NCI-H2107 (cell line): ENCODE measurements at regions not wholly inside any gene's neighbourhood (a gene's known extent, or its start where the extent isn't known, plus 50 kb on each side); places are given as distances from the start of the nearest gene placed in this dataset.

Experiments
- DNase-seq: peaks from one replicate; lab custom pipeline; 2025; lab: John Stamatoyannopoulos, UW

DNA sequence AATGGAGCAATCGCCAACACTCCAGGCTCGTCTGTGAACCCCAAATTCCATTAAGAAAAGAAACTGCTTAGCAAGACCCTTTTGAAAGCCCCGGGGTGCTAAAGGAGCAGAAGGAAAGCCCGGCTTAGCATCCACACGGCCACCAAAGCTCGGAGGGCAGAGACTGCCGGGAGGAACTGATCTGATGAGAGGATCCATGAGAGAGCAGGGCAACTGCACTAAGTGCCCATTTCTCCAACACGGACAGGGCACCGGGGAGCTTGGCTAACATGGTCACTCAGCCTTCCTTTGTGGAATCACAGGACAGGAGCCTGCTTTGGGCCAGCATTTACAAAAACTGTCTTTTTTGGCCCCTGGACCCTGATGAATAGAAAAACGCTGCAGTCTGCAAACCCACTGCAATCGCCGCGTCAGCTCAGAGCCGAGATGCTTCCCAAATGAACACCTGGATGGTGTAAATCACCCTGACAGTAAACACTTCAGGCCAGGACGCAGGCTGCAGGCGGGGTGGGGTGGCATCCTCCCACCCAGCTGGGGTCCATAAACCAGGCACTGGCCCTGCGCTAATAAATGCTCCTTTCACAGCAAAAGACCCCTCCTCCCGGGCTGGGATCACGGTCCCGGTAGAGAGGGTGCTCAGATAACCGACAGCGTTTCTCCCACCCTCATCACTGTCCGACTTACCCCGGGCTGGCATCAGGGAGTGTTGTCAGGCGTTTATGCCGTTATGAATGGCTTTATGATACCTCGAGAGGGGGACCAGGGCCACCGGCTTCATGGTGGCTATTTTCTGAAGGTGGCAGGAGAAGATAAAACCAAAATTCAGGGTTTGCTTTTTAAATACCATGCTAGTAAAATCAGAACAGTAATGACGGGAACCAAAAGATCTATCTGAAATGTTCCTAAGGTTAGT, 299.5 kb downstream of the IRF8 start:
- no peak for DNase-seq

DNA sequence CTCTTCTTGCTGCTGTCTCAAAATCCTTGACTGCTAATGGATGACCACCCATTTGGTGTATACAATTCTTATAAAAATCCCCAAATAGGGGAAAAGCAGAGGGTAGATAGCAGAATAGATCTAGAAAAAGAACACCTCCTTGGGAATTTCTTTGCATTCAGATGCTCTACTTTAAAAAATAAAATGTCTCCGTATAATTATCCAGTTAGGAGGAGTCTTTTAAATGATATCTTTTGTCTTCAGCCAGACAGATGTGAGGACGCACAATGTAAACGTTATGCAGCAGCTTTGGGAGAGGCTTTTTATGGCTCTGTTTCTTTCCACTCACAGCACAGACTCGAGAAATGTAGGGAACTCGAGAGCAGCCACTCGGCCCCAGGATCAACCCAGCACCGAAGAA, 300.2 kb downstream of the IRF8 start:
- no peak for DNase-seq

DNA sequence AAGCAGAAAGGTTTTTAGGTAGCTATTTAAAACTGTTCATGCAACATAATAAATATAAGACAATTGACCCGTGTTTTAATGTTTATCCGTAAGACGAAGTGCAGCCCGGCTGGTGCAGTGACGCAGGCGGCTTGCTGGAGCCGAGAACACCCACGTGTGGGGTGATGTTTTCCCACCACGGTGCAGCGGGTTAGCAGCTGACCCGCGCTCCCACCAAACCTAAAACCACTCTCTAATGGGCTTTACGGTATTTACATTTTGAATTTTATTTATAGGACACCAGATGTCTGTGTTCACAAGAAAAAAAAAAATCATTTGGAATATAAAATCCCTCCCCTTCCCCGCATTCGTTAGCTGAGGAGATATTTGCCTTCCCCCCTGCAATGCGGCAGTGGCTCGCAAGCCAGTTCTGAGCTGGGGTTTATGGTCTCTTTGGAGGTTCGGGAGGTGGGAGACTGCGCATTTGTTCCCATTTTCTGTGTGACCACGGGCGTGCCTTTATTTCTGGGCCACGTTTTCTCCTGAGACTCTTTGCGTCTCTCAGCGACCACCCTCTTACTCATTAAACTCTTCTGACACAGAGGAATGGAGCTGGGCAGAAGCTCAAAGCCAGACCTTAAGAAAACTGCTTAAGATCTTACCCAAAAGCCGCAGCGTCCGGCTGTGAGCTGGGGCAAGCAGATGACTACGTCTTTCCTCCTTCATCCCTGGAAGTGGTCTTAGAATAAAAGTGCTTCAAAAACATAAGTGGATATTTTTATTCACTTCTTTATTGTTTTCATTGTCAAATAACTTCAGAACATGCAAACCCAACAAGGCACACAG, 301.1 kb downstream of the IRF8 start:
- DNase-seq = no peak

DNA sequence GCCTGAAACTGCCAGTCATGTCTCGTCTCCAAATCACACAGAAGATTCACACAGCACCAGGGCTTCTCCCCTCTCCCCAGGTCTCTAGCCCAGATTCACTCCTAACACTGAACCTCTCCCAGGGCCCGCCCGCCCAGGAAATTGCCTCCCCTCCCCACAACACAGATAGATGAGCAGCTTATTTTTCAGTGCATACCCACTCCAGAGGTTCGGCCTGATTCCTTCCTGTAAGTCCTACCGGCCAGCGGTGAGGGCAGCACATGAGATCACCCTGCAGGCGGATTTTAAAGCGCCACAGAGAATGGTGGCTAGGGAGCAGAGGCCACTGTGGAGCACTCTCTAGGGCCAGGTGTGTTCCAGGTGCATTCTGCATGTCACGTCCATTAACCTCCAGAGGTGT, 301.8 kb downstream of the IRF8 start:
- no peak for DNase-seq

DNA sequence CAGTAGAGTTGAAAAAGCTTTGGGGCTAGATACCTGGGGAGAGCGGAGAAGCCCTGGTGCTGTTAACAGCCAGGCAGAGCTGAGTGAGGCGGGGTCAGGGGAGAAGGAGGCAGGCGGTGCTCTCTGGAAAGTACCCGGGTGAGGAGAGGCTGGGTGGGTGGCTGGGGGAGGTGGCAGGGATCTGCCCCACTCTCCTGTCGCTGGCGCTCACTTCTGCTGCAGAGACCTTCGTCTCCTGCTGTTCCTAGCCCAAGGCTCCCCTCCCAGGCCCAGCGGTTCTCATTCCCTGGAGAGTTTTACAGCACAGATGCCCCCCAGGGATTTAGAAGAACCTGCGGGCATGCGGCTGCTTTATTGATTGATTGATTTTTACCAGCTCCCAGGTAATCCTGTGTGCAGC, 302.8 kb downstream of the IRF8 start:
- DNase-seq = no peak

DNA sequence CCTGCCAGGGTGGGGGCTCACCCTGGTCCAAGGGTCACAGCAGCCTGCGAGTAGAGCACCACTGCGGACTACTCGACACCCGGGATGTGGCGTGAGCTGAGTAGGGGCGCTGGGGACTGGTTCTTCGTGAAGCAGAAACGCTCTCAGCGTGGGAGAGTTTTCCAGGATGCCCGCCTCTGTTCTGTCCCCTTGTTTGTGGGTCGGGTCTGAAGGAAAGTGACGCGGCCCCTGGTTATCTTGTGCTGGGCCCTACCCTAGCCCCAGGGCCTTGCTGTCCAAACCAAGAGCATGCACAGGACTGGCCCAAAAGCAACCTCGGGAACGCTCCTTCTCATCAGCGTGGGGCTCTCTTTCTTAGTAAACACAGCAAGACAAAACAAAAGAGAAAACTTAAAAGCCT, 303.3 kb downstream of the IRF8 start:
- DNase-seq = no peak

DNA sequence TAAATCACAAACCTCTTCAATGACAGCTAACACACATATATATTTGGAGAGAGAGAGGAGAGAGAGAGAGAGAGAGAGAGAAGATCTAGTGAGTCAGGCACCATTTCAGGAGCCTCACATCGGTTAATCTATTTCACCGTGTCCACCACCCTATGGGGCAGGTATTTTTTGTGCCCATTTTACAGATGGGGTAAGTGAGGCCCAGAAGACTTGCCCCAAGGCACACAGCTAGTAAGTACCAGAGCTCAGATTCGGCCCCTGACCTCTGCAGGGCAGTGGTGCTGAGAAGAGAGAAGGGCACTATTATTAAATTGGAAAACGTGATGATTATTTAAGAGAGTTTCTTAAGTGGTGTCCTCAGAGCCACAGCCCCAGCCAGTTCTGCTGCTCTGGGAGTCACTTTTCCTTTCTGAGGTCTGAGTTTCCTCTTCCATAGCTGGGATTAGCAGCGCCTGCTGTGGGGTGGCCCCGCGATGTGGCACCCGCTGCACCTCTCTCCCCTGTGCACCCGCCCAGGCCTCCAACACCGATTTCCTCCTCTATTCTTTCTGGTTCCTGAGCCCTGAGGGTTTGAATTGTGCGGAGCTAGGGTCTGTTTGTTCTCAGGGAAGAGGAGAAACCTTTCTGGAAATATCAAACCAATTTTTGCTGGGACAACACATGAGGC, 303.9 kb downstream of the IRF8 start:
- DNase-seq = no peak

DNA sequence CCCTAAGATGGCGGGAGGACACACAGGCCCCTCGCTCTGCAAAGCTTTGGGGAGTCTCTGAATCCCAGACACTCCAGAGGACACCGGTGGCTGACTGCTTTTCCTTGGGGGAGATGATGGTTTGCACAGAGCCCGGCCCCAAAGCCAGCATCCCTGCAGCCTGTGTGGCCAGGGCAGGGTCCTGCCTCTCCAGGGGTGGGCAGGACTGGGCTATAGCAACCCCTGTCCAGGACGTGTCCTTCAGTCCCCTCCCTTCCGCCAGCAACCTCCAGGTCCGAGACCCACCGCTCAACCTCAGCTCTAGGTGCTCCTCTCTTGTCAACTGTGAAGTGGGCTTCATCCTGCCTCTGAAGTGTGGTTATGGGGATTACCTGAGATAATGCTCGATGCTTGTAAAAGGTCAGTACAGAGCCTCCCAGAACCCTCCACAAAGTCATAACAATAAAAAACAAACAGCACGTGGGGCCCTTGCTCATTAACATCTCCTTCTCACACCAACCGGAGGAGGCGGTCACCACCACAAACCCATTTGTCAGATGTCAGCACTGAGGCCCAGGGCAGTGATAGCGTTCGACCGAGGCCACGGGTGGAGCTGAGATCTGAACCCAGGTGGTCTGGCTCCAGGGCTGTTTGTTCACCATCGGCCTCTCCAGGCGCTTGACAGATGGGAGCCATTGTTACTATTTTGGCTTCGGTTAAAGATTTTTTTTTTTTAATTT, 304.8 kb downstream of the IRF8 start:
- no peak for DNase-seq

DNA sequence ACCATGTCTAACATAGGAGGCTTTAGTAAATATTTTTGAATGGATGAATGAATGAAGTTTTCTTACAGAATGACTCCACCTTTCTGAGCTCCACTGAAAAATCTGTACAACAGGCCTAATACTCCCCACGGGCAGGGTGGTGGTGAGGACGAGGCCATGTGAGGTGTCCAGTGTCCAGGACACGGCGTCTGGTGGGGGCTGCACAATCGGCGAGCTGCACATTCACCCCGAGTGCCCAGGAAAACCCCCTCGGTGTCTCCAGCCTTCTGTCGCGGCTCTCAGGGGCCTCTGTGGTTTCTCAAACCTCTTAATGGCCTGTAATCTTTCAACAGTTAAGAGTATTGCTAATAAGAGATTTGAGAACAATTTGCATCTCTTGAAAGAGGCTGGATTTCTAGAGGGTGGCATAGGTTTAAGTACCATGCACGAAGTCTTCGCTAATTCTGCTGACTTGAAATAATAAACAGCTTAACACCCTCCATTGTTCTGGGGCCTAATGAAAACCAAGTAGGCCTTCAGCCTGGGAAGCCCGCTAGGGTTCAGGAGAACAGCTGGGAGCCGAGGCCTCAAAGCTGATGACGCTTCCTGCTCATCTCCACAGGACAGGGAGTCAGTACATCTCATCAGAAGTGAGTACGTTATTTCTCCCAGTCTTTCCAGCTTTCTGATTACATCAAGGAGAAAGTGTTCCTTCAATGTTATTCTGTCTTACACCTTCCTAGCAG, 304.6 kb upstream of the FOXF1 start:
- DNase-seq = no peak

DNA sequence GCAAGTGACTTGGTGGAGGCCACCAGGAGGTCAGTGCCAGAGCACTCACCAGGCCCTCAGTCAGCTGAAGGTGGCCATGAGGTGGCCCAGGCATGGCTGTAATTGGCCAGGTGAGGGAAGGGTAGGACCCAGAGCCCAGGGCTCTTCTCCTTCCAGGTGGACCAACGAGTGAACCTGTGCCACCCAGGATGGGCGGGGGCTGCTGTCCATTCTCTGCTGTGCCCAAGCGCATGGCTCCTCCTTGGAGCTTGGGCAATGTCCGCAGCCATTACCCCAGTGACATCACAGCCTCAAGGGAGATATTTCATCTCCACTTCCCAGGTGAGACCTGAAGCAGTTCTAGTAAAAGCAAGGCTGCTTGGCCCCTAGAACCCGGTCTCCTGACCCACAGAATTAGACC, 303.0 kb upstream of the FOXF1 start:
- no peak for DNase-seq

DNA sequence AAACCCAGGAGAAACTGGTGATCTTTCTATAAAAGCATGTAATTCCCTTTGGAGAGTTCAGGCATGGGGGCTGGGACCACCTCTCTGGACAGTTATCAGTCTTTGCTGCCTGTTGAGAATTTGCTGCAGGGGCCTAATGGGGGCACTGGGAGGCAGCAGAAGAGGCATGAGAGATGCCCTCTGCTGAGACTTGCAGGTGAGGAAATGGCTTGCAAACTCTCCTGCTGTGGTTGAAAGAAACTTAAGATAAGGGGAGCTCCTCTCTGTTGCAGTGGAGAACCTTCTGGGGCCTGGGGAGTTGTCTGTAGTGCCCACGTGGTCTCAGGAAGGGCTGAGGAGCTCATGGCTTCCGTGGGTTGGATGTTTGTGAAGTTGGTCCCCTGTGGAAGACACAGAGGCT, 301.1 kb upstream of the FOXF1 start:
- no peak for DNase-seq

DNA sequence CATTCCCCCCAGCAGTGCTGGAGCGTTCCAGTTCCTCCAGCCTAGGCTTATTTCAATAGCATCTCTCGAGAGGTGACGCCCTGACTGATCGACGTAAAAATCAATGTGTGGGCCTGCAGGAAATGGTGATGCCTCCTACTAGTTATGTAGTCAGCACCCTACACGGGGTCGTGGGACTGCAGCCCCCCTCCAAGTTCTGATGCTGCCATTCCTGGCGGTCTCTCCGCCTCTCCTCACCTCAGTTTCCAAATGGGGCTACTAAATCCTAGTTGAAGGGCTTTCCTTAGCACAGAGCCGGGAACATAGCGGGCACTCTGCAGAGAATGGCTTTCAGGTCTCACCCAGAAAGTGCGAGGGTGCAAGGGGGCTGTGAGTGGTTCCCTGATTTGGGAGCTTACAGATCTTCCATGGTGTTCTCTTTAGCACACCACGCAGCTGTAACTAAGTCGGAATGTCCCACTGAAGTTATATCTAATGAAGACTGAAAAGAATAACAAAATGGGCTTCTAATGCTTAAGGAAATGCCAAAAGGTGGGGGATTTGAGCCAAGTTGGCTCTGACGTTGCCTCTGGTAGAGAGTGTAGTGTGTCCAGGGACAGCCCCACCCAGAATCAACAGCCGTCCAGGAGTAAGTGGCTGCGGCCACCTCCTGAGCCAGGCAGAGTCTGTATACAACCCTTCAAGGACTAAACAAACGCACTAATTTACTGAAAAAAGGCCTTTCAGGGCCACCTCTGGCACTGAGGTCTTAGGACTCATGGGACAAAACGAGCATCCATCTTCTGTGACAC, 299.7 kb upstream of the FOXF1 start:
- no peak for DNase-seq

DNA sequence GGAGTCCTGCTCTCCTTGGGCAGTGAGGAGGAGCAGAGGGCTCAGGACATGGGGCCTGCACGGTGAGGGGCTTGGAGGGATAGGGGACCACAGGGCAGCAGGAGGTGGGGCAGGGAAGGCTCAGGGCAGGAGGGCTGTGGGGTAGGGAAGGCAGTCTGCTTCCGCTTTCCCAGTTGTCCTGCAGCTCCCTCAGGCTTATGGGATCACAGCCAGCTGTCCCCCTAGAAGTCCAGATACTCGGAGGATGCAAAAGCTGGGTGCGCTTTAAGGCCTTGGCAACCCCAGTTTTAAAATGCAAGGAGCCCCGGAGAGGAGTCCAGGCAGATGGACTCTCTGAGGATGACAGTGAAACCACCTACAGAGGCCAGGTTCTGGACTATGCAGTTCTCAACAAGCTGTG, 299.1 kb upstream of the FOXF1 start:
- no peak for DNase-seq

DNA sequence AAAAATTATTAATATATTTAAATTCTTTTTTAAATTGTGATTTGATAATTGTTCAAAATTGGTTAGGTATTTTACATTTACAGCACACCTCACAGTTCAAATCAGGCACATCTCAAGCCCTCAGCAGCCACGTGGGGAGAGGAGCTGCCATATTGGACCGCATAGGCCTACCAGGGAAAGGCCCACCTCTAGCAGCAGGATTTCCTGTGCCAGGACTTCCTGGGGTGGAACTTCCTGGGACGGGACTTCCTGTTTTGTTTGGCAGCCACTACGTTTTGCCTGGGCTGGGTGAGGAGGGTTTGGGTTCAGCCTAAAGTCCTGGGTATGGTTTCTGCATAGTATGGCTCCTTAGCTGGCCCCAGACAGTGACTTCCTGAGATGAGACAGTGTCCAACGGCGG, 298.5 kb upstream of the FOXF1 start:
- no peak for DNase-seq

DNA sequence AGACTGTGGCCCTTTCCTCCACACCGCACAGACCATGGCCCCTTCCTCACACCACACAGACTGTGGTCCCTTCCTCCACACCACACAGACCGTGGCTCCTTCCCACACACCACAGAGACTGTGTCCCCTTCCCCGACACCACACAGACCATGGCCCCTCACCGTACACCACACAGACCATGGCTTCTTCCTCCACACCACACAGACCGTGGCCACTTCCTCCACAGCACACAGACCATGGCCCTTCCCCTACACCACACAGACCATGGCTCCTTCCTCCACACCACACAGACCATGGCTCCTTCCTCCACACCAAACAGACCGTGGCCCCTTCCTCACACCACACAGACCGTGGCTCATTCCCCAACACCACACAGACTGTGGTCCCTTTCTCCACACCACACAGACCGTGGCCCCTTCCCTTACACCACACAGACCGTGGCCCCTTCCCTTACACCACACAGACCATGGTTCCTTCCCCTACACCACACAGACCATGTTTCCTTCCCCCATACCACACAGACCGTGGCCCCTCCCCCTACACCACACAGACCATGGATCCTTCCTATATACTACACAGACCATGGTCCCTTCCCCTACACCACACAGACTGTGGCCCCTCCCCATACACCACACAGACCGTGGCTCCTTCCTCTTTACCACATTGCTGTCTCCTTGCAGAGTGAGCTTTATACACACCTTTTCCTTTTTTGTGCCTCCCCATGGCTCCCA, 297.5 kb upstream of the FOXF1 start:
- DNase-seq = no peak

DNA sequence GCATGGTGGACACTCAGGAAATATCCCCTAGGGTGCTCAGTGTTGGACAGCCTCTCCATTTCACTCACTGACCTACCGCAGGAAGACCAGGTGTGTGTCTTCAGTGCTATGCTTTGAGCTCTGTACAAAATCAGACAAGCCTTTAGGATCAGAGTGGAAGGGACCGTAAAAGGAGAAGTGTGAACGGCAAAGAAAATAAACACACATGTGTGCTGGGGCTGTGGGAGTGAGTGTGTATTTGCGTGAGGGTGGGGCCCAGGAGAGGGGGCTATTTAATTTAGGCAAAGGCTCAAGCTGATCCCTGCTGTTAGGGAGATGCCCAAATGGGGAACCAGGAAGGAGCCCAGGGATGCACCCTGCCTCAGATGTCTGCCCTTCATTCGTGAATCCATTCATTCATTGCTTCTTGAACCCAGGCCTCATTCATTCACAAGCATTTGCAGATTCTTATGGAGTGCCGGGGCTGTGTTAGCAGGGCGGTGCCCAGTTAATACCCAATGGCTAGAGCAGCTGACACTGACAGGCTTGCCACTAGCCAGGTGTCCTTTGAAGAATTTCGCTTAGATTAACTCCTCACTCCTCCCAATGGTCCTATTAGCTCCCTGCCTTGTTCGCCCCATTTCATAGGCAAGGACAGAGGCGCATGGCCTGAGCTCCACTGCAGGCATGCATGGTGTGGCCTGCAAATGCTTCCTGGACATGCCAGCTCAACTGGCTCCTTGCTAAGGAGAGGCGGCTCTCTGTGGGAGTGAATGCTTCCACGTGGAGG, 296.7 kb upstream of the FOXF1 start:
- DNase-seq = no peak

DNA sequence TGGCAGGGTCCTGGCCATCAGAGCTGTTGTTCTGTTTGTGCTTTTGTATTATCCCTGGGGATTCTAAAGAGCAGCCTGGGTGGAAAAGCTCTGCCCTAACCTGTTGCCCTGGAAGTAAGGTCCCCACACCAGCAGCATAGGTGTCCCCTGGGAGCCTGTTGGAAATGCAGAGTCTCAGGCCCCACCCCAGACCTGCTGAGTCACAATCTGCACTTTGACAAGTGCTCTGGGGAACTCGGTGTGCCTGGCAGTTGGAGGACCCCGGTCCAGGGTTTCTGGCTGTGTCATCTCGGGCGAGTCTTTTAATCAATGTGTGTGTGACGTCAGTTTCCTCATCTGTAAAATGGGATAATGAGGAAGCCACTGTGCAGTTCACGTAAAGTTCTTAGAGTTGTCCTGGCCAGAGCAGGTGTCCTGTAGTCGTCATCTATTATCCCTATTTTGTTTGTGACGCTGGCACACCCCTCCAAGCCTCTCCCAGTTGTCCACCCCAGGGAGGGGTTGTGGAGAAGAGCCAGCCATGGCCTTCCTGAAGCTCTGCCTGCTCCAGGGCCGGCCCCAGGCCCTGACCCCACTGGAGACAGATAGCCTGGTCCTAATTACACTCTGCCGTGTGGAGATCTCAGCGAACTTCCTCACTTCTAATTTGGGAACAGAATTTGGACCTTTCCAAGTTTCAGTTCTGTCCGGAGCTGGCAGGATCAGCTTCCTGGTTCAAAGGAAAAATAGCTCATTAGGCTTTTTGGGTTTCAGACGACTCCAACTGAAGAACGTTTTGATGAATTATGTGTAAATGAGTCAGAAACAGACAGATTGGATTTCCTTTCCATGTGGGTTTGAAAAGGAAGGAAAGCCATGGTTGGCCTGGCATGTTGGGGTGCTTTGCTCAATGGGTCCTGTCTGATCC, 295.7 kb upstream of the FOXF1 start:
- DNase-seq = no peak
